Upper lobe of left lung (tissue), 4 donors: ENCODE measurements at regions not wholly inside any gene's neighbourhood (a gene's known extent, or its start where the extent isn't known, plus 50 kb on each side); places are given as distances from the start of the nearest gene placed in this dataset.

Experiments
- CTCF ChIP-seq, 6 experiments: fragments of 450-650 bp in 4 of 6; fragments of 200-600 bp in 2 of 6; sonication (generic) in 2 of 6; IDR thresholded peaks; one replicate each; pipeline ENCODE4 v1.5.1; 2016 to 2019; ENCODE audit warnings: antibody characterized with exemption in 6 of 6
- EP300 ChIP-seq, 4 donors: sonication (generic); formaldehyde crosslinking; IDR thresholded peaks; one replicate each; pipeline ENCODE4 v1.5.1; 2017; ENCODE audit warnings: antibody characterized with exemption in 4 of 4, control low read depth in 2 of 4
- POLR2A ChIP-seq, 4 donors: fragments of 450-650 bp; IDR thresholded peaks; one replicate each; pipeline ENCODE4 v1.5.1; 2016 to 2017; ENCODE audit warnings: antibody characterized with exemption in 4 of 4, mild to moderate bottlenecking in 2 of 4
- POLR2AphosphoS5 ChIP-seq, 2 donors: sonication (generic); formaldehyde crosslinking; IDR thresholded peaks; one replicate each; pipeline ENCODE4 v1.5.1; 2017; ENCODE audit warnings: antibody characterized with exemption in 2 of 2

- no peak for TF ChIP-seq CTCF (IDR thresholded peaks at IDR 0.05)
- TF ChIP-seq POLR2AphosphoS5 (IDR thresholded peaks at IDR 0.05): no peak
- no peak for TF ChIP-seq EP300 (IDR thresholded peaks at IDR 0.05)
- no peak for TF ChIP-seq POLR2A (IDR thresholded peaks at IDR 0.05)
Measured at GRCh38 chr10:121002586-121003205, 151.5 kb downstream of the WDR11 start.
